ENCODE measurements at regions not wholly inside any gene's neighbourhood (a gene's known extent, or its start where the extent isn't known, plus 50 kb on each side); places are given as distances from the start of the nearest gene placed in this dataset.

DNA sequence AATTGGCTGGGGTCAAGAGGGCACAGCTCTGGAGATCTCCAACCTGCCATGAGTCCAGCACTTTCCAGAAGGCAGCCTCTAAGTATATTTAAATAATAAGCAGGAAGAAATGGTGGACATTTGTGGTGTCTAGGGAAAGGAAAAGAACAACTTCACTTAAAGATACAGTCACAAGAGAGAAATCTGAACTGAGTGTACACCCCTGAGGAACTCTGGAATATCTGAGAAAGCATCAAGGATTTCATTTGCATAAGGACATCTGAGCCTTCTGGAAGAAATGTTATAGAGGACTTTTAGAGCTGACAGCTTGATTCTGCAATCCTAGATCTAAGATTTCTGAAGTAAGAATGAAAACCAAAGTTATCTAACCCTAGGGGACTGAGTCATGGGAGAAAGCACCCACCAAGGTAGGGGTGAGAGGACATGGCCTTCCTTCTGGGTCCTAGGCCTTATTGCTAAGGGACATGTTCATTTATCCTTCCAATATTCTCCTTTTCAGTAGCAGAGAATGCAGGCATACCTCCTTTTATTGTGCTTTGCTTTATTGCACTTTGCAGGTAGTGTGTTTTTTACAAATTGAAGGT, 253.4 kb upstream of the SLC24A2 start:
- no peak for DNase-seq (ENCODE audit: low read depth)

DNA sequence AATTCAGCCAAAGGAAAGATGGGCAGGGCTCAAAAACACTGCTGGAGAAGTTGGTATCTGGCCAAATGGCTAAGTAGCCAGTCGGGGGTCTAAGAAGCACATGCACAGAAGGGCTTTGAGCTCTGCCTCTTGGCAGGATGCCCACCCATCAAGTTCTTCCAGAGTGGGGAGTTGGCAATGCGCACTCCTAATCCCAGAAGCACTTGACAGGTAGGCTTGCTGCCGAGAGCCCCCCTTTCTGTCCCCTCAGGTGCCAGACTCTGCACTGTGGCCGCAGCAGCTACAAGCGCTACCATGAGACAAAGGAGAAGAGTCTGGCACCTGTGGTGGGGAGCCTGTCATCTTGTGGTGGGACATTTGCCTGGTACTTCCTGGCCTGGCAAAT, 252.9 kb upstream of the SLC24A2 start:
- DNase-seq (ENCODE audit: low read depth), result no peak

DNA sequence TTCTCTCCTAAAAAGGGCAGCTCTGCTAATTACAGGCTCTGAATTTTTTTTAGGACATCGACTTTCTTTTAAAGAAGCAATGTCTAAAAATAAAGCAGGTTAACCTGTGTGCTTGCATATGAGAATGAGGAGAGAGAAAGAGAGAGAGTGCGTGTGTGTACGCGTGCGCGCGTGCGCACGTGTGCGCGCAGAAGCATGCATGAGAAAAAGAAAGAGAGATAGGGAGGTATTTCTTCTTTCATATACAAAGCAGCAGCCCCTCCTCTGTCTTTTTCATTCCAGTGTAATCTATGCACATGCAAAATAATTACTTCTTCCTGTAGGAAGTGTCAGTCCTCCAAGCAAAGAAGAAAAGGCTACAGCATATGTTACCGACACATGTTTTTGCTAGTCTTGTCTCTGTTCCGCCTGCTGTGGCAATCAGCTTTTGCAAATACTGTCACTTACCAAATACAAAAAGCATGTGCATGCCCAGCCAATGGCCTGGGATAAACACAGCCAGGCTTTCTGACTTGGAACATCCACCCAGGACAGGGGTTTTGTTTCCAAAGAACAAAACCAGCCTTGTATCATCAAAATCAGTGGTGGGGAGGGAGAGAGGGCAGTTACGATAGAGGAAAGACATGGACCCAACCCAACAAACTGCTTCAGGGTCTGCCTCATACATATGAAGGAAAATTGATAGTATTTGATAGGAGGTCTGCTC, 252.3 kb upstream of the SLC24A2 start:
- DNase-seq (ENCODE audit: low read depth), result no peak

DNA sequence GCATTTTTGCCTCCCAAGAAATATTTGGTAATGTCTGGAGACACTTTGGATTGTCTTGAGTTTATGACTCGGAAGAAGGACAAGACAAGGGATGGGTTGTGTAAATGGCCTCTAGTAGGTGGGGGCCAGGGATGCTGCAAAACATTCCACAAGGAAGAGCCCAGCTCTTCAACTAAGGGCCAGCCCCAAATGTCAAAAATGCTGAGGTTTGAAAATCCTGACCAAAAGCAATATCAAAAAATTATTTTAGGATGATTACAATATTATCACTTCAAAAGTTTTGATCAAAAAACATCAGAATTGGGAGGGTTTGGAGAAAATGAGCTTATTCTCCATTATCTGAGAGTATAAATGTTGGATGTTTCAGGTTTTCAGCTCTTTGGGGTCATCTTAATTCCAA, 248.9 kb upstream of the SLC24A2 start:
- no peak for DNase-seq (ENCODE audit: low read depth)

DNA sequence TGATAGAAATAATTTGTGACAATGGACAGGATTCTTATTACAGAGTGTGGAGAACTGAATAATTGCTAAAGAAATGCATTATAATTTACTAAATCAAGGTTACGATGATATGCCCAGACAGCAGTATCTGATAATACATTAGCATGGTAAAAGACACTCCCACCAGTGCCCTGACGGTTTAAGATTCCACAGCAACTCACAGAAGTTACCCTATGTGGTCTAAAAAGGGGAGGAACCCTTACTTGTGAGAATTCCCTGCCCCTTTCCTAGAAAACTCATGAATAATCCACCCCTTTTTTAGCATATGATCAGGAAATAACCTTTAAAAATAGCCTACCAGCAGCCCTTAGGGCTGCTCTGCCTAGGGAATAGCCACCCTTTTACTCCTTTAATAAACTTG, 244.7 kb upstream of the SLC24A2 start:
- no peak for DNase-seq (ENCODE audit: low read depth)

DNA sequence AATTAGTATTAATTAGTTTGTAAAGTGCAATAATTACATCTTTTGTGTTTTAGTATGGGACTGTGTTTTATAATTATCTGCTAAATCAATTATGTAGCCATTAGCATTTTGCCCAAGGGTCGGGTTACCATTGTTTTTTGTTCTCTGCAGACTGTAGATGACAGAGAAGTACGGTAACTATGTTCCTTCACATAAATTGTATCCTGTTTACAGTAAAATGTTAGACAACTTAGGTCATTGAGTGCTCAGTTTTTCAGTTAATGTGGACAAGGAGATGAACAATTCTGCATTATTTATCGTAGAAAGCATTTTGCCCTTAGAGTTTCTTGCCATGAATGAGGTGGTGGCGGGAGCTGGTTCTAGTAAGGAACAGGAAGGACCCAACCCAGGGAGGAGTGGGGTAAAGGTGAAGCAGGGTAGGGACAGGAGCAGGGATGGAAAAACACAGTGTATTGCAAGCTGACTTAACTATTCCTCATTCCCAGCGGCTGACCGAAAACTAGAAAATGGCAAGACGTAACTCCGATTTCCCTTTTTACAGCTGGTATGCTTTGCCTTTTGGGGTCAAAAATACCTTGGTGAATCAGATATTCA, 243.7 kb upstream of the SLC24A2 start:
- no peak for DNase-seq (ENCODE audit: low read depth)

DNA sequence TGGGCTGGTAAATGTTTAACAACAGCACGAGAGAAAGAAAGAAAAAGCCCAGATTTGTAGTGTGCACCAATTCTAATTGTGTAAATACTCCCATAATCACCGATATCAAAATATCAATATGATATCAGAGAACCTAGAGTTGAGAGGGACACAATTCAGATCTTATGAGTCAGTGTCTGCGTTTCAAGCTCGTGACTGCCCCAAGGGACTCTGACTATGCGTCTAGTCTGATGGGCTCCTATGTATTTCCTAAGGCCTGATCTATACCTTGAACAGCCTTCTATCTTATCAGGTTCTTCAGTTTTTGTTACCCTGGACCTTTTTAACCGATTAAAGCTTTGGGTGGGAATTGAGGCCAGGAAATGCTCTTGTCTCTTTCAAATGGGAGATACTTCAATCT, 243.0 kb upstream of the SLC24A2 start:
- no peak for DNase-seq (ENCODE audit: low read depth)

DNA sequence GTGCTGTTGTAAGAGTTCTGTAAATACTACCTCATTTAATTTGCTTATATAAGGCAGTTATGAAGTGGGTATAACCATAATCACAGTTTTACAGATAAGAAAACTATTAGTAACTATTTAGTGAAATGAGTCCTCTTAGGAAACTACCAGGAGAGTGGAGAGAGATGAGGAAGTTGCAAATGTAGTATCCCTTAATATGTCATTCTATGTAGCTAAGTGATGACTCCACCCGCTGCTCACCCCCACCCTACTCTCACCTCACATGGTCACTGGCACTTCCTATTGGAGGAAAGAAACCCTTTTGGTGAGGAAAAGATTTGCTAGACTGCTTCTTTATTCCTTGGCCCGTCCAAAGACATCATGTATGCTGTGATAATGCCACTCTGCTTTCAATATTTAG, 241.8 kb upstream of the SLC24A2 start:
- DNase-seq (ENCODE audit: low read depth), result no peak

DNA sequence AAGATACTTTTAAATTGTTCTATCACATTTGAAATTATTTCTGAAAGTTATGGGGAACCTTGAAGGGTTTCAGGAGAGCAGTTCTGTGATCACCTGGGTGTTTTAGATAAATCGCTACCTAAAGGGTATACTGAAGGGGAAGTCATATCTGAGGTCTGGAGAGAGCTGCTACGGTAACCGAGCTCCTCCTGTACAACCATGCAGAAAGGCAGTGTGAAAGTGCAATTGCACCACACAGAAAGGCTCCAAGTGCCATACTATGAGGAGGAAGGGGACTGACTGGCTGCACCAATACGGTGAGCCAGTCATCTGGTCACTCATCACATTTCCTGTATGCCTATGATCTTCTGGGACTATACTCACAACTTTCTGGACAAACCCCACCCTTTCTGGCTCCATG, 241.4 kb upstream of the SLC24A2 start:
- DNase-seq (ENCODE audit: low read depth), result no peak

DNA sequence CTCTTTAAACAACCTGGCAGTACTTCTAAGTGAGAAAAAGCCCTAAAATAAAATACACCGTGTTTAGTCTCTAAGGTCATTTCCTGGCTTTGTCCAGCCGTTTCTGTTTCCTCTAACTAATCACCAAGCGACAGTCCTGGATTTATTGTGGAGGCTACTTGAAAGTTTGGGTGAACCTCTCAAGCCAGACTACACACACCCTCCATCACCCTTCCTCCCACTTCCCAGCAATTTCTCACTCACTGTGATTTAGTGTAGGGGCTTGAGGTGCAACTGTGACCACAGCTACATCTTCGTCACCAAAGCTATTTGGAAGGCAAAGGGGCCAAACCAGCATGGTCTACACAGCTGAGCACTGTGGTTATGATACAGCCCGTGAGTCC, 240.0 kb upstream of the SLC24A2 start:
- DNase-seq (ENCODE audit: low read depth), result no peak

DNA sequence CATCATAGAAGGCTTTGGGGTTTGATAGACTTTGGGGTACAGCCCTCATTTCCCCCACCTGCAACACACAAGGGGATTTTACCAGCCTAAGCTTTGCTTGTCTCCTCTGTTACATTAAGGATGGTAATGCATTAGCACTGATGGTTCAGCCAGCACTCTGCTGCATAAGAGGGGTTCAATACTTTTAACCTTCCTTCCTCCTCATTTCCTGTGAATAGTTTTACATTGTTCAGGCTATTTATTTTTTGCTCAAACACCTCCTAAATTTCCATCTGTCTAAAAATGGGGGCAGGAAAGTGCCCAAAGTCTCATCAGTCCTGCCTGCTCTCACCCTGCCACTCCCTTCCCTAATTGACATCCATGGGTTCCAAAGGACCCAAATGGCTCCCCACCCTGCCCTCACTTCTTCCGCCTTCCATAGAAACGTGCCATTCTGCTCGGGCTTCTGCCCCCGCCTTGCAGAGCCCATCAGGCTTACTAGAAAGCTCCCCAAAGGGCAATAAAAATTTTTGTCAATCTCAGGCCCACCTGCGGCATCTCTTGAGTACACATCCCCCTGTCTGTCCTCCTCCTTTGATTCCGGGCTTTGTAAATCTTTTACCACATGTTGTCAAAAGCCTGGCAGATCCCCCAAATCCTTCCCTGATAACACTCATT, 239.5 kb upstream of the SLC24A2 start:
- no peak for DNase-seq (ENCODE audit: low read depth)

DNA sequence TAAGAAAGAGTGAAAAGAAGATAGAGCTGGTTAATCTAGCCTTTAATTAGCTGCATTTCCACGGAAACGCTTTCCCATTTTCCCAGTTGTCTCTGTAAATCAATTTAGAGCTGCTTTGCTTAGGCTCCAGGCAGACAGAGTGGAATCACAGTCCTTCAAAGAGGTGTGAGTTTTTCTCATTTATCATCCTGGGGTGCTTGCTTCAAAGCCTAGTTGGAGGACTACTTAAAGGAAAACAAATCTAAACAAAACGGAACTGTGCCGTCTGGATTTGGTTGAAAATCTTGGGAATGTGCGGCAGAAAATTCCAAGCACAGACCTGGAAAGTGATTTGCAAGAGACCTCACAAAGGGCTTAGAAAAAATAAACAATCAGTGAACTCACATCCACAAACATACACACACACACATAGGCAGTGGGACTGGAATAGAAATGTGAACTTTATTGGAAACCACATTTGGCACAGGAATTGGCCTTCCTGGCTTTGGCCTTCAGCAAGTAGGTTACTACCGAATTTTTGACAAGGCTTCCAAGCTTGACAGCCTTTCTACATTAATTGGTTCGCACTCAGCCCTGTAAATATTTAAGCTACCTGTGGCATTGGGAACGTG, 235.2 kb upstream of the SLC24A2 start:
- no peak for DNase-seq (ENCODE audit: low read depth)

DNA sequence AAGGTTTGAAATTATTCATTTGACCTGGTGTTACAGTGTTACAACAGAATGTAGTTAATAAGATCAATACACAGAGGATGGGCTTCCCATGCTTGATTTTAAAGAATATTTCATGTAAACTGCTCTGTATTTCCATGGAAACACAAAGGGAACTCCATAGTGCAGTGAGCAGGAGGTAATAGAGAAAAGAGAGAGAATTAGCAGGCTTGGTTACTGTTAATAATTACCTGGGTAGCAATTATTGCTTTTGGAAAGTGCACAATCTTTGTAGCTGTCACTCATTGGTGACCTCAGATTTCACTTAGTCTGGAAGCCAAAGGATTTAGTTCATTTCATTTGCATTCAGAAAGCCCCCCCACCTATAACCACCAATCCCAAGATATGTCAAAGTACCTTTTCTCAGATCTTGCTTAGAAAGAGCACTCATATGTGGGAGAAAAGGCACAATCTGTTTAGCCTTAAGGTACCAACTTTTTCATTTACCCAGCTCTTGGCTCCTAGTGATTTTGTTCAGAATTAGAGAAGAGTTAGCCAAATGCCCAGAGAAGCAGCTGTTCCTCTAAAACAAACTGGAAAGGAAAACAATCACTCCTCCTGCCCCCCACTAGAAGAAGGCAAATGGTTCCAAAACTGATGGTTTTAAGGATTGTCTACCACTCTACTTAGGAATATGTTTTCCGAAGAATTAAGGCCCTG, 234.5 kb upstream of the SLC24A2 start:
- no peak for DNase-seq (ENCODE audit: low read depth)

DNA sequence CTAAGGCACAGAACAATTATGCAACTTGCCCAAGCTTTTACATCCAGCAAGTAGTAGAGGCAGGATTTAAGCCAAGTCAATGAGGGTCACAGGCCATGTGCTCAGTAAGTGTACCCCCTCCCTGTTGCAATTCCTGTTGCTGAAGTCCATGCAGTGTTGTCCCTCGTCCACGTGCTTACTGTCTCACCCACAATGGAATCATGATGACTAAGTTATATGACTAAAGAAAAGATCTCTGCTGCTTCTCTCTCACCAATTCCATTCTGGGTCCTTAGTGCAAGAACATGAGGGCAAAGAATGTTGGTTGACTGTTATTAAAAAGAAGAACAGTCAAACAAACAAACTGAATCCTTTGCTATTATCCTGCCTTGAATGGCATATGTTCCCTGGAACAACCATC, 233.6 kb upstream of the SLC24A2 start:
- DNase-seq (ENCODE audit: low read depth), result no peak

DNA sequence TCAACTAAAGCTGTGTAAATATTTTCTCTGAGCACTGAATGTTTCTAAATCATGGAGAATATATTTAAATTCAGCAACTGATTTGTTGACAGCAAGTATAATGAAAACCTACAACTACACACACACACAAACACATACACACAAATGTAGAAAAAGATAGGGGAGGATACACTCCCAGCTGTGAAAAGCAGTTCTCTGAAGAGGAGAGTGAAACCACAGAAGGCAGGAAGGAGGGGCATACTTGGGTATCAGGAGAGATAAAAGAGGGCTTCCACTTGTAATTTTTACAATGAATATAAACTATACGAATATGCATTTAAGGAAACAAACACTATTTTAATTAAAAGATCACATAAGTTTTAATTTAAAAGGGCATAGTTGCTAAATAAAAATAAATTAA, 227.8 kb upstream of the SLC24A2 start:
- no peak for DNase-seq (ENCODE audit: low read depth)

DNA sequence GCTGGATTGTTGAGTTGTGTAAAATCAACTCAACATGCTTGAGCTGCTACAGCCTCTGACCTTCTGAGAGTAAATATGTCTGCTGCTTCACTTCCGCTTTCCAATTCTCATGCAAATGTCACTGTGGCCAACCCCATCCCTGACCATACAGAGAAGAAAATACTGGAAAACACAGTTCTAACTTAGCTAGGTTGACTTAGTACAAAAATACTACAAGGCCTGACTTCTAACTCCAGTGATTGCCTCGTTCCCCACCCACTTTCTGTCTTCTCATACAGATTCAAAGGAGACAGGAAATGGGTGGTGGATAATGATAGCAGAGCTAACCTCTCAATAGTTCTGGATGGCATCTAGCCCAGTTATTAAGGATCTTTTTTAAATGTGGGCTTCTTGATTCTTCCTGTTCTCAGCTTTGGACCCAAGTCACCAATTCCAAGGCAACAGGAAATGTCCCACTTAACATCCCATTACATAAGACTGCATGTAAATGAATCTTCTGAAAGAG, 226.6 kb upstream of the SLC24A2 start:
- no peak for DNase-seq (ENCODE audit: low read depth)

DNA sequence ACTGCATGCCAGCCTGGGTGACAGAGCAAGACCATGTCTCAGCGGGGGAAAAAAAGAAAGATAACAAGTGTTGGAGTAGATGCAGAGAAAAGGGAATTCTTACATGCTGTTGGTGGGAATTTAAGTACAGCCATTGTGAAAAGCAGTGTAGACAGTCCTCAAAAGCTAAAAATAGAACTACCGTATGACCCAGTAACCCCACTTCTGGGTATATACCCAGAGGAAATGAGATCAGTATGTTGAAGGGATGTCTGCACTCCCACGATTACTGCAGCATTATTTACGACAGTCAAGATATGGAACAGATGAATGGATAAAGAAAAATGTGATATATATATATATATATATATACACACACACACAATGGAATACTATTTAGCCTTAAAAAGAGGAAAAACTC, 225.3 kb upstream of the SLC24A2 start:
- DNase-seq (ENCODE audit: low read depth), result no peak

DNA sequence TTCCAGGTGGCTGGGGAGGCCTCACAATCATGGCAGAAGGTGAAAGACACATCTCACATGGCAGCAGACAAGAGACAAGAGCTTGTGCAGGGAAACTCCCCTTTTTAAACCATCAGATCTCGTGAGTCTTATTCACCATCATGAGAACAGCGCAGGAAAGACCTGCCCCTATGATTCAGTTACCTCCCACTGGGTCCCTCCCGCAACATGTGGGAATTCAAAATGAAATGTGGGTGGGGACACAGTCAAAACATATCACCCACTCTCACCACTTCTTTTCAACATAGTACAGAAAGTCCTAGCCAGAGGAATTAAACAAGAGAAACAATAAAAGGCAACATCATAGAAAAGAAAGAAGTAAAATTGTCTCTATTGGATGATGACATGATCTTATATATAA, 223.4 kb upstream of the SLC24A2 start:
- no peak for DNase-seq (ENCODE audit: low read depth)

DNA sequence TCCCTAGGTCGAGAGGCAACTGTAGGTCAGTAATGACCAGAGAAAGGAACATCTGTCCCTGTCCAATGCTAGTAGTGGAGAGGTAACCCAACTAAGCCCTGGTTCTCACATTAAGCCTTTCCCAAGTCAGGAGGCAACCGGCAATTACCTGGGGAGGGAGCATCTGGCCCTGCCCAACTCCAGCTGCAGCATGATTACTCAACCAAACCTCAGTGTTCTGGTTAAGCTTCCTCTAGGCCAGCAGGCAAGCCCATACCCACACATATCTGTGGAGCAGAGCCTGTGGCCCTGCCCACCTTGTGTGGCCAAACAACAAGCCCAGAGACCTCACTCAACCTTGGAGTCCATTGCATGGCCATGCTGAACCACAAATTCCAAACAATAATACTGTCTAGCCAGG, 220.8 kb upstream of the SLC24A2 start:
- no peak for DNase-seq (ENCODE audit: low read depth)

DNA sequence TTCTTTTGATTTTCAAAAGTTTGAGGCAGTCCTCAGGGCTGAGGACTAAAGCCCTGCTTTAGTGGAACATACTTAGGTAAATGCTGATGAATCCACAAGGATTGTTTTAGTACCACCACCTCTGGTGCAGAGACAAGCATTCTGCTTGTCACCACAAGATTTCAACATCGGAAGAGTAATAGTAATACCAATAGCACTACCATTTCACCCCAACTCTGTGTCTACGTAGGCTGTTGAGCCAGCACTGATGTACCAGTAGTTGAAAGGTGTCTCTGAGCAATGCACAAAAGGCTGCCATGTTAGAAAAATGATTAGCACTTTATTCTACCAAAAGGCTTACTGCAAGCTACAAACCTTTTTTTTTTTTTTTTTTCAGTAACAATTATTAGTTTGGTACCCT, 213.2 kb upstream of the SLC24A2 start:
- no peak for DNase-seq (ENCODE audit: low read depth)

DNA sequence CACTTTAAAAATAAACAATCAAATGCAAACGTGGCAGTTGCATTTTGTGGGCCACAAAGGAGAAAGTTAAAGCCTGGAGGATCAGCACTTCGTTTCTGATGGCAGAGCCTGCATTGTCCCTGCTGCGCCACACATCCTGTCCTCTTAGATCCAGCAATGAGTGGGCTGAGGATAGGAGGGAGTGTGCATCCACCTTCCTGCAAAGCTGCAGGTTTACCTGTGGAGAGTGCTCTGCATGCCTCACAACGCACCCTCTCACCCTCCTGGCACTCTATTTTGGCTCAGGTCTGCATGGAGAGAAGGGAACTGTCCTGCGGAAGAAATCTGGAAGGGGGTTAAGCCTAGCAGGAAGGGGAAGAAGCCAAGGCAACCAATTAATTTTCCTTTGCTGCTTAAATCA, 212.2 kb upstream of the SLC24A2 start:
- no peak for DNase-seq (ENCODE audit: low read depth)

DNA sequence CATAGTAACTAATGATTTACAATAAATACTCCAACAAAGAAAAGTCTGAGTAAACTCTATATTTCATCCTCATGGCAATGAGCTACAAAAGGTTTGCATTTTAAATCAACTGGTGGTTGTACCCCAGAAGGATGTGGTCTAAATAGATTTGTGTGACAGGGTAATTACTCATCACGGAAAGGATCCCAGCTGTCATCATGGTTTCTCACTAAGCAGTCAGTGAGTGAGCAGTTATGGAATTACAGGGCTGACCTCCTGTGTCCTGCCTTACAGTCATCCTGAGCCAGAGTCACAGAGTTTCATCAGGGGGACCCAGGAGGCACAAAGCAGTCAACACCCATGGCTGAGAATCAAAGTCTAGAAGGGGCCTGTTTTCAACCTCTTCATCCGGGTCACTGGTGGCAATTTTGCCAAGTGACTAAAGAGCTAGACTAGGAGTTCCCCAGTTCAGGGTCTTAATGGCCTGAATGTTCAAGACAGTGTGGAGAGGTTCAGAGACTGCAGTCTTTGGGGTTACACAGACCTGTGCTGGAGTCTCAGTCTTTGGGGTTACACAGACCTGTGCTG, 210.7 kb upstream of the SLC24A2 start:
- DNase-seq (ENCODE audit: low read depth), result no peak

Data from stimulated activated CD8-positive, alpha-beta memory T cell treated with anti-CD3 and anti-CD28 coated beads, Interleukin-15, amount 100 ng/mL, for 1 hour (primary cell).